GM12874 (cell line): ENCODE measurements at regions not wholly inside any gene's neighbourhood (a gene's known extent, or its start where the extent isn't known, plus 50 kb on each side); places are given as distances from the start of the nearest gene placed in this dataset.

Experiments
- TF ChIP-seq, protein P1 (sequence below): IDR thresholded peaks from 2 replicates; pipeline ENCODE4 v1.5.1; 2011; ENCODE audit warnings: low read depth, mild to moderate bottlenecking, control low read depth, low read length, moderate library complexity; ENCODE audit not compliant: insufficient read depth

DNA sequence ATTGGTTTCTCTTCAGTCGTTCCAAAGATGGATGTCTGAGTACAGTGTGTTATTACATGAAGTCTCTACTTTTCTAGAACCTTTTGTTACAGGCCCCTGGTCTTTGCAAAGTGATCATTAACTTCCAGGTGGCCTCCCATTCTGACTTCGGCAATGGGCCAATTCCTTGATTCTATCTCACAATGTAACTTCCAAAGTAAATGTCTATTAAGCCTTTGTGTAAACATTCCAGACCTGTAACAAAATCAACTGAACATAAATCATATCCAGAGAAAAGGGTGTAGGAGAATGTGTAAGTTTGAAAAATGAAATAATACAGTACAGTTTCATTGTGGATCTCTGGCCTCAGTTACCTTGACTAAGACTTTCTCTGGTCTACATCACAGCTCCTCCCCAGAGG is 187.8 kb upstream of the JAG1 start:
- TF ChIP-seq, protein P1, sequence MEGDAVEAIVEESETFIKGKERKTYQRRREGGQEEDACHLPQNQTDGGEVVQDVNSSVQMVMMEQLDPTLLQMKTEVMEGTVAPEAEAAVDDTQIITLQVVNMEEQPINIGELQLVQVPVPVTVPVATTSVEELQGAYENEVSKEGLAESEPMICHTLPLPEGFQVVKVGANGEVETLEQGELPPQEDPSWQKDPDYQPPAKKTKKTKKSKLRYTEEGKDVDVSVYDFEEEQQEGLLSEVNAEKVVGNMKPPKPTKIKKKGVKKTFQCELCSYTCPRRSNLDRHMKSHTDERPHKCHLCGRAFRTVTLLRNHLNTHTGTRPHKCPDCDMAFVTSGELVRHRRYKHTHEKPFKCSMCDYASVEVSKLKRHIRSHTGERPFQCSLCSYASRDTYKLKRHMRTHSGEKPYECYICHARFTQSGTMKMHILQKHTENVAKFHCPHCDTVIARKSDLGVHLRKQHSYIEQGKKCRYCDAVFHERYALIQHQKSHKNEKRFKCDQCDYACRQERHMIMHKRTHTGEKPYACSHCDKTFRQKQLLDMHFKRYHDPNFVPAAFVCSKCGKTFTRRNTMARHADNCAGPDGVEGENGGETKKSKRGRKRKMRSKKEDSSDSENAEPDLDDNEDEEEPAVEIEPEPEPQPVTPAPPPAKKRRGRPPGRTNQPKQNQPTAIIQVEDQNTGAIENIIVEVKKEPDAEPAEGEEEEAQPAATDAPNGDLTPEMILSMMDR: no peak

DNA sequence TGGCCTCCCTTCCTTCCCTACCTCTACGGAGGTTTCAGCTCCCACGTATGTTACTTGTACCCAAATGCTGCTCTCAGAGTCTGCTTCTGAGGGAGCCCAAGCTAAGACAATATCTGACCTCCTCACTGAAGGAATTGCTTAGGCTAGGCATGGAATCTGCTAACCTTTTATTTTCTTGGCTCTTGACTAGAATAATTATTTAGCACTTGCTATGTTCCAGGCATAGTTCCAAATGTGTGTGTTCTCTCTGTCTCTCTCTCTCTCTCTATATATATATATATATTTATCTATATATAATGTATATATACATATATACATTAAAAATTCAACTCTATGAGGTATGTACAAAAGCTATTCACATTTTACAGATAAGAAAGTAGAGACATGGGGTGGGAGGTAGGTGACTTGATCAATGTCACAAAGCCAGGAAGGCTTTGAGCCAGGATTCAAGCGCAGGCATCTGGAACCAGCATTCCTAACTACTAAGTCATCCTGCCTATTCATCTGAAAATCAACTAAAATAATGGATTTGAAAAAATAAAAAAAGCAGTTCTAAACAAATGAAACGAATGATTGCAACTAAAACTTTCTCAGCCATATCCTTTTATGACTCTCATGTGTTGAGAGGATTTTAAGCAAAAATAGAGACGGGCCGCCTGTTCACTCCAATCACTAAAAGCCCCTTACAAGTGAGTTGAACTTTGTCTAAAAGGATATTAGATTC is 189.7 kb upstream of the JAG1 start:
- TF ChIP-seq, protein P1: no peak

- TF ChIP-seq, protein P1: no peak
These were observed 190.4 kb upstream of the JAG1 start for GRCh38 chr20:10864076-10864672.

DNA sequence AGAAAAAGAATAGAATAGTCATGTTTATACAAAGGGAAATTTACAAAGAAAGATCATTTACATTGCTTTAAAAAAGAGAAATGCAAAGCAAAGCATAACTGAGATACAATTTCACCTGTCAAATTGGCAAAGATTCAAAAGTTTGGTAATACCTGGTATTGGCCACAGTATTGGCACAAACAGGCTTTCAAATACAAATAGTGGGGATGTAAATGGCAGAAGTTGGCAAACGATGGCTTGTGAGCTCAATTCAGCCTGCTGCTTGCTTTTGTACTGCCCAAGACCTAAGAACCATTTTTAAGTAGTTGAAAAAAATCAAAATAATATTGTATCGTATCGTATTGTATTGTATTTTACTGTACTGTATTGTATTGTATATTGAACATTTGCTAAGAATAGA is 194.5 kb upstream of the JAG1 start:
- TF ChIP-seq, protein P1: no peak

DNA sequence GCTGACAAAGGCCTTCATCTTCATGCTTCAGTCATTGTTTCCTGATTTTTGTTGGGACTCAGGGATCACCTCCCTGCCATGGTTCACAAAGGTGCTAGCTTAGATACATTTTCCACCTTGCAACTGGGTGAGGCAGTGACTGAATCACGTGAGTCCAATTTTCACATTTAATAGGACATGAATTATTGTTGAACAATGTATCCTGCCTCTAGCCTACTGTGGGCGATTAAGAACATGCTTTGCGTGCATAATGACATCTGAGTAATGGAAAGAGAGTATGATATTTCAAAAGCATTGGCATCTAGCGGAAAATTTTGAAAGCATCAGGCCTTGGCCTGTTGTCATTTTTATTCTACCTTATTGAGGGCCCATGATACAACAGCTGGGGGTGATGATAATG is 199.2 kb upstream of the JAG1 start:
- TF ChIP-seq, protein P1: no peak

DNA sequence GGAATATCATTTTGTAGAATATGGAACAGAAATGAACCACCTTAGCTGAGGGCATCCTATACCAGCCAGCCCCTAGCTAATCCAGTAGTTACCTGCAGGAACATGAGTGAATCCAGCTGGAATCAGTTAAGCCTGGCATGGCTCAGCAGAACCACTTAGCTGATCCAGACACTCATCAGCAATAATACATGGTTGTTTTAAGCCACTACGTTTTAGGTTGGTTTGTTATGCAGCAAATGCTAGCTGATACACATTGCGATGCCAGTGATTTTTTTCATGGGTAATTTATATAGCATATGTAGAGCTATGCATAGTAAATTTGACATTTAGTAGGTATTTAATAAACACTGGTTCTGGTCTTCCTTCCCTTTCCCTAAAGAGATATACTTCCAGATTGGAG is 201.9 kb upstream of the JAG1 start:
- TF ChIP-seq, protein P1: no peak

DNA sequence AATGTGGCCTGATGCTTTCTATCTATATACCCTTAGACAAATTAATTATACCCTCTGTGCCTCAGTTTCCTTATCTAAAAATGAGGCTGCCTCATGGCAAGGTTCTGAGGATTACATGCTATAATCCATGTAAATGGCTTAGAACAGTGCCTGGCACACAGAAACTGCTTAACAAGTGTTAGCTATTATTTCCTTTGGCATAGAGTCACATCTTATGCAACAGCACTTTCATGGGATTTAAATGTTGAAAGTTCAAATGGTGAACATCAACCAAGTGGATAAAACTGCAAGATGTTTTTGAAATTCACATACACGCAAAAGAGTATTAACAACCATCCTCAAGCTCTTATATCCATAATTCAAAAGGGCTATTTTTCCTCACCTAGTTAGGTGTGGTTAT is 202.8 kb upstream of the JAG1 start:
- TF ChIP-seq, protein P1: no peak
